ENCODE measurements at regions not wholly inside any gene's neighbourhood (a gene's known extent, or its start where the extent isn't known, plus 50 kb on each side); places are given as distances from the start of the nearest gene placed in this dataset.

DNA sequence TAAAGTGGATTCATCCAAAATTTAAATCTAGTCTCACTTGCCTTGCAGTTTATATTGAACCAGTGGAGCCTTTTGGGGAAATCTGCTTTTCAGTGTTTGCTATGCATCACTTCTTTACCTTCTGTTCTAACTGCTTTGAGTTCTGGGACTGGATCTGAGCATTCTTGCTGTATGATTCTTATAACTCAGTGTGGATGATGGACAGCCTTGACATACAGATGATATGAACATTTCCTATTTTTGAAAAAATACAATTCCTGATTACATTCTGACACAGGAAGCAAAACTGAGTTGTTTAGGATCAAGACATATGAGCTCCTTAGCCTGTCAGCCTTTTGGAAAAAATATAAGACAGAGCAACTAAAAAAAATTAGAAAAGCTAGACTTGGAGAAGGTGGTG, 115.2 kb downstream of the DISP1 start:
- TF ChIP-seq GATA2 (IDR thresholded peaks at IDR 0.05; ENCODE audit: low read depth, low read length) = no peak
- TF ChIP-seq GATA3 (IDR thresholded peaks at IDR 0.05; ENCODE audit: low read depth, low read length) = no peak
